NCI-H1105 treated with DMSO at 0.1 percent for 48 hours (cell line): ENCODE measurements at regions not wholly inside any gene's neighbourhood (a gene's known extent, or its start where the extent isn't known, plus 50 kb on each side); places are given as distances from the start of the nearest gene placed in this dataset.

Experiments used
- DNase-seq: peaks from one replicate; lab custom pipeline; 2025; lab: John Stamatoyannopoulos, UW

DNA sequence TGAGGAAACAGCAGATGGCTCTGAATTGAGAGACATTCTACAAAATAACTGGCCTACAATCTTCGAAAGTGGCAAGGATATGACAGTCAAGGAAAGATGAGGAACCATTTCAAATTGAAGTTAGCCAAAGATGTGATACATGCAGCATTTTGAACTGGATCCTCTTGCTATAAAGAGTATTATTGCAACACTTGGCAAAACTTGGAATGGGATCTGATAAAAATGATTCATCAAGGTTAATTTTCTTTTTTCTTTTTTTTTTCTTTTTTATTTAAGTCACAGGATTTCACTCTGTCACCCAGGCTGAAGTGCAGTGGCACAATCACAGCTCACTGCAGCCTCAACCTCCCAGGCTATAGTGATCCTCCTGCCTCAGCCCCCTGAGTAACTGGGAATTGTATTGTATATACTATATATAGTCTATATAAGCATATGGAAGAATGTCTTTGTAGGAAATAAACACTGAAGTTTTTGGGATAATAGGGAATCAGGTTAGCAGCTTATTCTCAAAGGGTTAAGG lies 49.8 kb upstream of the GJA8 start:
- DNase-seq = no peak
